GM13976 (cell line): ENCODE measurements at regions not wholly inside any gene's neighbourhood (a gene's known extent, or its start where the extent isn't known, plus 50 kb on each side); places are given as distances from the start of the nearest gene placed in this dataset.

Experiments used
- DNase-seq: peaks from one replicate; pipeline ENCODE4 v3.0.0; 2012; ENCODE audit warnings: low spot score
- in situ Hi-C: fragments of 300-500 bp; cut with MboI; formaldehyde crosslinking; loops from one replicate; pipeline ENCODE4 v1.12.0; 2022; ENCODE audit warnings: low sequenced_read_pairs, mixed read lengths, inconsistent platforms; ENCODE audit not compliant: unreplicated experiment
- TF ChIP-seq, protein P1 (sequence below): IDR thresholded peaks from 2 replicates; pipeline ENCODE4 v1.5.1; 2012; ENCODE audit warnings: borderline replicate concordance, mild to moderate bottlenecking; ENCODE audit not compliant: insufficient read depth; ENCODE audit errors: extremely low read depth, missing control alignments, control extremely low read depth

DNA sequence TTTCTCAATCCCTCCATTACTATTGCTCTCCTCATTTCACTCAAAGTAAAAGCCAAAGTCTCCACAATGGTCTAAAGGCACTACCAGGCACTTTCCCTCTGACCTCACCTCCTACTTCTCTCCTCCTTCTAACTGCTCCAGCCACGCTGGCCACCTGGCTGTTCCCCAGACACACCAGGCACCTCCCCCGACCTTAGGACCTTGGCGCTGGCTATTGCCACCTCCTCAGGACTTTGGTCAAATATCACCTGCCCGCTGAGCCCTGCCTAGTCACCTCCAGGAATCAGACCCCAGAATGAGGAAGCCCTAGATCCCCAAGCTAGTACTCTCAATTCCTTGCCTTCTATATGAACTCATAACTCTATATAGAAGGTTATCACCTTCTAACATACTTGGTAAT, 66.2 kb upstream of the STEAP1B start:
- no peak for DNase-seq
- in situ Hi-C loops: no loop called here
- TF ChIP-seq, protein P1, sequence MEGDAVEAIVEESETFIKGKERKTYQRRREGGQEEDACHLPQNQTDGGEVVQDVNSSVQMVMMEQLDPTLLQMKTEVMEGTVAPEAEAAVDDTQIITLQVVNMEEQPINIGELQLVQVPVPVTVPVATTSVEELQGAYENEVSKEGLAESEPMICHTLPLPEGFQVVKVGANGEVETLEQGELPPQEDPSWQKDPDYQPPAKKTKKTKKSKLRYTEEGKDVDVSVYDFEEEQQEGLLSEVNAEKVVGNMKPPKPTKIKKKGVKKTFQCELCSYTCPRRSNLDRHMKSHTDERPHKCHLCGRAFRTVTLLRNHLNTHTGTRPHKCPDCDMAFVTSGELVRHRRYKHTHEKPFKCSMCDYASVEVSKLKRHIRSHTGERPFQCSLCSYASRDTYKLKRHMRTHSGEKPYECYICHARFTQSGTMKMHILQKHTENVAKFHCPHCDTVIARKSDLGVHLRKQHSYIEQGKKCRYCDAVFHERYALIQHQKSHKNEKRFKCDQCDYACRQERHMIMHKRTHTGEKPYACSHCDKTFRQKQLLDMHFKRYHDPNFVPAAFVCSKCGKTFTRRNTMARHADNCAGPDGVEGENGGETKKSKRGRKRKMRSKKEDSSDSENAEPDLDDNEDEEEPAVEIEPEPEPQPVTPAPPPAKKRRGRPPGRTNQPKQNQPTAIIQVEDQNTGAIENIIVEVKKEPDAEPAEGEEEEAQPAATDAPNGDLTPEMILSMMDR: no peak

DNA sequence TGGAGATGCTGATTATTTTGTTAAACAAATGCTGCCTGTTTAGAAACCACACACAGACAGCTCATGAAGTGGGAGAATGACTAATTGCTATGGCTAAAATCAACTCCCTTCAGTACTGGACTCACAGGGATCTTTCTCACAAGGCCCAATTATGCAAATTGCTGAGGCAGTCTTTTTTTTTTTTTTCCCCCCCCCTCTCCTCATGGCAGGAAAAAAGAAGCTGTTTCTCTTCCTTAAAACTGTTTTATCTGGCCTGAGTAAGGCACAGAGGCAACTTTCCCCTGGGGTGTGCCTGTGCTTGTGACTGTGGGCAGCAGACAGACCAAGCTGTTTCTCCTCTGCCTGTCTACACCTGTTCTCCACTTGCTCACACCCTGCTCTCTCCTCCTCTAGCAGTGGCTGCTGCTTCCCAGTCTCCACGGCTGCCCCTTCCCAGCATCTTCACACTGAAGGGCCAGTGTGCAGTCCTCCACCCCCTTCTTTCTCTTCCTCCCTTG, 65.4 kb upstream of the STEAP1B start:
- DNase-seq: no peak
- TF ChIP-seq, protein P1: no peak
- in situ Hi-C loops: no loop called here

DNA sequence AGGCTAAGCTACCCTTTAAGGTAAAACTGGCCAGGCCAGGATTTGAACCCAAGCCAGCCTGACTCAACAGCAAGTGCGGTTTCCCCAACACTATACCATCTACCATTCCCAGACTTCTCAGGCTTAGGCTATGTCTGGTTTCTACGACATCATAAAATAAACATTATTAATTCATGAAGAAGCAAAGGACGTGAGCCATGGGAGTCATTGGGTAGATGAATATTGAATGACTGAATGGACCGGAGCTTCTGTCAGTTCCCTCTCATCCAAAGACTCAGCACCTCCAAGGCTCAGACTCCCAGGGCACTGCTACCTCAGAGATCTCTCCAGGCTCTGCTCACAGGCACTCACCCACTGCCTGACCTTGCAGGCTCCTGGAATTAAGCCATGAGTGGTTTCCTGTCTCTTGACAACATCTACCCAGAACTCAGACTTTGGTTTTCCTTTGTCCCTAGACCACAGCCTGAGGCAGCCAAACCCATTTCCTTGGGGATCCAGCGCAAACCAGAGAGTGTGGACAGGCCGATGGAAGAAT, 64.6 kb upstream of the STEAP1B start:
- in situ Hi-C loops: loop anchor here (5.0 kb wide), 1 partner anchor 163 kb away; the partner anchor contains the start of gene IL6
- DNase-seq: no peak
- TF ChIP-seq, protein P1: no peak

DNA sequence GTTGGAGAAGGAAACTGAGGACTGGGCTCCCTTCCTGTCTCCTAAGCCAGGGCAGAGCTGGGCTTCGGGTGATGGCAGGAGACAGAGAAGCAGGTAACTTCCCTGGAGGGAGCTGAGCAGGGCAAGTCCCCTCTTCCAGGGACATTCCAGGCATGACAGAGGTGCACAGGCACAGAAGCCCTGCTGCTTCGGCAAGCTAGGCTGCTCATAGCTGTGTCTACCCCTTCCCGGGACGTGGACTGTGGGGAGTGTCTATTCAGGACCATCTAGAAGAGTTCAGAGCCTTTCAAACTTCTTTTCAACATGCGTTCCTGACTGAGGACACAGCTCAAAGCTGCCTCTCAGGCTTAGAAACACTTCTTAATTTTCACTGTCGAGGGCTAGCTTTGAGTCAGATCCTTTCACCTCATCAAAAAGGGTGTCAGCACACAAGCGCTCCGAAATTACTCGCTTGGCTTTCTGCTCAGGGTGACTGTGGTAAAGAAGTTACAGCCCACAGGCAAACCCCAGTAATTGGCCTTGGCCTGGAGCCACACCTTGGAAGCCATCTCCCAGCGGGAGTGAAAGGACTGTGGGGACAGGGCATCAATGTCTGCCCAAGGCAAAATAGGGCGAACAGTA, 63.7 kb upstream of the STEAP1B start:
- TF ChIP-seq, protein P1: no peak
- in situ Hi-C loops: loop anchor here (5.0 kb wide), 1 partner anchor 164 kb away; the partner anchor contains the start of gene IL6
- DNase-seq: no peak

DNA sequence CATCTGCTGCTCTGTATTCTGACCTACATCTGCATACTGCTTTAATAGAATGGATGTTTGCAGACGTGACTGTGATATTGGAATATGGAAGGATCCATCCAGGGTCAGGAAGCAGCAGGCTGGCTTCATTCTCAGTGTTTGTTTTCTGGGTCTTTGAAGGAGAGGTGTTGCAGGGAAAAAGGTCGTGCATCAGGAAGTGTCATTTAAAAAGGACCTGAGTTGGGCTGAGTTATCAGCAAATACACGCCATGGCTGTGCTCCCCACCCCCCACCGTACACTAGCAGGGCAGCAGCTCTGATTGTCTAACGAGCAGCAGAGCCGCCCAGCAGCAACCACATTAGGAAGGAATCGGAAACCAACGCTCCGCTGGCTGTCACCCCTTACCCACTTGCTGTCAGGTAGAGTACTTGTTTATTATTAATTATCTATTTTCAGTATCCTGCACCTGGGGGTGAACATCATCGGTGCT, 63.1 kb upstream of the STEAP1B start:
- TF ChIP-seq, protein P1: no peak
- in situ Hi-C loops: loop anchor here (5.0 kb wide), 1 partner anchor 164 kb away; the partner anchor contains the start of gene IL6
- no peak for DNase-seq

DNA sequence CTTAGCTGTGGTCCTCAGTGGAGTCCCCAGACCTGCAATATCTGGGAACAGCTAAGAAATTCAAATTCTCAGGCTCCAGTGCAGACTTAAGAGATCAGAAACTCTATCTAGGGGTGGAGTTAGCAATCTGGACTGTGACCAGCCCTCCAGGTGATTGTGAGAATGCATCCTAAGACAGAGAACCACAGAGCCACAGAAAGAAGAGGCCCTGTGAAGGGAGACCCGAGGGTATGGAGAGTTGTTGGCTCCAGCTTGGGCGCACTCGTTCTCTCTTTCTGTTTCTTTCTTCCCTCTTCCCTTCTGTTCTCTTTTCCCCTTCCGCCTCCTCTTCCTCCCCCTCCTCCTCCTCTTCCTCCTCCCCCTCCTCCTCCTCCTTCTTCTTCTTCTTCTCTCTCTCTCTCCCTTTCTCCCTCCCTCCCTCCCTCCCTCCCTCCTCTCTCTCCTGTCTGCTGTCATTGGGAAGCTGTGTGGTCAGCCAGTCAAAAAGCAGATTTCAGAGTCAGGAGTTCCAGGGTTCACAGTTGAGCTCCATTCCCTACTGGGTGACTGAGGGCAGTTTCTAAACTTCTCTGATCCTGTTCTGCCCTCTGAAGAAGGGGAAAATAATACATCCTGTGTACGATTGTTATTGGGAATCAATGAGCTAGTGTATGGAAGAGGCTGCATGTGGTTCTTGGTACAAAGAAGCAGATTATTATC, 62.1 kb upstream of the STEAP1B start:
- DNase-seq: no peak
- TF ChIP-seq, protein P1: no peak
- in situ Hi-C loops: loop anchor here (5.0 kb wide), 1 partner anchor 165 kb away; the partner anchor contains the start of gene IL6
